G401.6 (cell line): ENCODE measurements at regions not wholly inside any gene's neighbourhood (a gene's known extent, or its start where the extent isn't known, plus 50 kb on each side); places are given as distances from the start of the nearest gene placed in this dataset.
"Not testable (repeated sequence)": the region's sequence is repeated elsewhere in the genome, so short reads cannot be mapped to it uniquely, and the experiment has no call there.

Experiments used
- FAIRE-seq: peaks from 2 replicates; lab custom pipeline; 2012; peaks lifted over from hg19 to GRCh38; lab: Jason Lieb, UNC

- FAIRE-seq: no peak
These were observed 144.7 kb upstream of the UST start for GRCh38 chr6:148602136-148602535.

GRCh38 chr6:148608199-148608951, 138.5 kb upstream of the UST start:
- FAIRE-seq: no peak

- no peak for FAIRE-seq
These were observed 135.6 kb upstream of the UST start for GRCh38 chr6:148611213-148611612.

- FAIRE-seq: no peak
These were observed 134.8 kb upstream of the UST start for GRCh38 chr6:148612043-148612442.

GRCh38 chr6:148614602-148615001, 132.2 kb upstream of the UST start:
- FAIRE-seq: no peak

- no peak for FAIRE-seq
These were observed 130.0 kb upstream of the UST start for GRCh38 chr6:148616841-148617240.

GRCh38 chr6:148617530-148617929, 129.3 kb upstream of the UST start:
- FAIRE-seq: no peak

- no peak for FAIRE-seq
These were observed 126.9 kb upstream of the UST start for GRCh38 chr6:148619891-148620290.

GRCh38 chr6:148620579-148621298, 126.1 kb upstream of the UST start:
- no peak for FAIRE-seq

- FAIRE-seq: no peak
These were observed 121.2 kb upstream of the UST start for GRCh38 chr6:148625609-148626008.

GRCh38 chr6:148628251-148628650, 118.6 kb upstream of the UST start:
- no peak for FAIRE-seq

- no peak for FAIRE-seq
These were observed 117.6 kb upstream of the UST start for GRCh38 chr6:148629181-148629580.

- no peak for FAIRE-seq
These were observed 117.0 kb upstream of the UST start for GRCh38 chr6:148629592-148630465.

GRCh38 chr6:148635070-148635743, 111.6 kb upstream of the UST start:
- no peak for FAIRE-seq

- not testable (repeated sequence) for FAIRE-seq
These were observed 105.0 kb upstream of the UST start for GRCh38 chr6:148641836-148642235.

GRCh38 chr6:148643208-148643607, 103.6 kb upstream of the UST start:
- not testable (repeated sequence) for FAIRE-seq

GRCh38 chr6:148645049-148645448, 101.8 kb upstream of the UST start:
- FAIRE-seq: not testable (repeated sequence)

GRCh38 chr6:148648754-148649453, 97.9 kb upstream of the UST start:
- FAIRE-seq: no peak

- FAIRE-seq: no peak
These were observed 97.3 kb upstream of the UST start for GRCh38 chr6:148649454-148649963.

GRCh38 chr6:148650941-148651505, 95.8 kb upstream of the UST start:
- FAIRE-seq: no peak

- no peak for FAIRE-seq
These were observed 94.6 kb upstream of the UST start for GRCh38 chr6:148652205-148652604.
